Tibial artery (tissue), 4 donors: ENCODE measurements at regions not wholly inside any gene's neighbourhood (a gene's known extent, or its start where the extent isn't known, plus 50 kb on each side); places are given as distances from the start of the nearest gene placed in this dataset.

ENCODE experiments used
- DNase-seq, 2 donors: peaks; one replicate each; pipeline ENCODE4 v3.0.0-alpha.2; 2019
- H3K27ac ChIP-seq, 2 donors: fragments of 200-600 bp; sonication (generic) in 1 of 2; 1 replicate in 1 of 2; 2 replicates in 1 of 2; pipeline ENCODE4 v1.5.1; 2018 to 2019; ENCODE audit warnings: mild to moderate bottlenecking in 1 of 2
- H3K27me3 ChIP-seq, 2 donors: fragments of 200-600 bp; sonication (generic) in 1 of 2; one replicate each; pipeline versions ENCODE4 v1.5.1 to v1.6.0; 2016 to 2019
- H3K36me3 ChIP-seq, 3 donors: fragments of 200-600 bp; sonication (generic) in 2 of 3; one replicate each; pipeline ENCODE4 v1.5.1; 2016 to 2019; ENCODE audit warnings: mild to moderate bottlenecking in 2 of 3
- H3K4me1 ChIP-seq, 4 donors: fragments of 200-600 bp; sonication (generic) in 2 of 4; 1 replicate in 3 of 4; 2 replicates in 1 of 4; pipeline ENCODE4 v1.5.1; 2016 to 2019
- H3K4me3 ChIP-seq, 2 donors: fragments of 200-600 bp; sonication (generic) in 1 of 2; 1 replicate in 1 of 2; 2 replicates in 1 of 2; pipeline ENCODE4 v1.5.1; 2018 to 2019; ENCODE audit warnings: mild to moderate bottlenecking in 2 of 2
- H3K9me3 ChIP-seq, 3 donors: fragments of 200-600 bp; sonication (generic) in 1 of 3; one replicate each; pipeline ENCODE4 v1.5.1; 2016 to 2019
- intact Hi-C: fragments of 100-400 bp; cut with DNase I; formaldehyde crosslinking; loops from one replicate; pipeline ENCODE4 v1.15.0; 2023; ENCODE audit warnings: low total_unique reads
- TF ChIP-seq, protein P1 (sequence below), 2 experiments: fragments of 200-600 bp in 1 of 2; fragments of 450-650 bp in 1 of 2; IDR thresholded peaks; one replicate each; pipeline ENCODE4 v1.5.1; 2017 to 2019; ENCODE audit warnings: antibody characterized with exemption in 2 of 2, mild to moderate bottlenecking in 1 of 2, moderate library complexity in 1 of 2

- Histone ChIP-seq H3K27ac (no peak overlapping the region), H3K4me3 (no peak overlapping the region), H3K36me3 (no peaks in the 10 kb centered on the region), H3K4me1 (no peaks in the 10 kb centered on the region), H3K27me3 (no peaks in the 10 kb centered on the region), H3K9me3 (no peaks in the 10 kb centered on the region)
- intact Hi-C loops: no loop called here
- DNase-seq: no peak
- TF ChIP-seq, protein P1, sequence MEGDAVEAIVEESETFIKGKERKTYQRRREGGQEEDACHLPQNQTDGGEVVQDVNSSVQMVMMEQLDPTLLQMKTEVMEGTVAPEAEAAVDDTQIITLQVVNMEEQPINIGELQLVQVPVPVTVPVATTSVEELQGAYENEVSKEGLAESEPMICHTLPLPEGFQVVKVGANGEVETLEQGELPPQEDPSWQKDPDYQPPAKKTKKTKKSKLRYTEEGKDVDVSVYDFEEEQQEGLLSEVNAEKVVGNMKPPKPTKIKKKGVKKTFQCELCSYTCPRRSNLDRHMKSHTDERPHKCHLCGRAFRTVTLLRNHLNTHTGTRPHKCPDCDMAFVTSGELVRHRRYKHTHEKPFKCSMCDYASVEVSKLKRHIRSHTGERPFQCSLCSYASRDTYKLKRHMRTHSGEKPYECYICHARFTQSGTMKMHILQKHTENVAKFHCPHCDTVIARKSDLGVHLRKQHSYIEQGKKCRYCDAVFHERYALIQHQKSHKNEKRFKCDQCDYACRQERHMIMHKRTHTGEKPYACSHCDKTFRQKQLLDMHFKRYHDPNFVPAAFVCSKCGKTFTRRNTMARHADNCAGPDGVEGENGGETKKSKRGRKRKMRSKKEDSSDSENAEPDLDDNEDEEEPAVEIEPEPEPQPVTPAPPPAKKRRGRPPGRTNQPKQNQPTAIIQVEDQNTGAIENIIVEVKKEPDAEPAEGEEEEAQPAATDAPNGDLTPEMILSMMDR (IDR thresholded peaks at IDR 0.05): no peak
Measured at GRCh38 chr2:158914731-158915130, 53.7 kb upstream of the TANC1 start.

GRCh38 chr2:158917121-158917520, 51.3 kb upstream of the TANC1 start:
- no peaks in the 10 kb centered on the region for H3K9me3 ChIP-seq
- H3K27ac ChIP-seq: no peak overlapping the region

GRCh38 chr2:158918452-158918851, 50.0 kb upstream of the TANC1 start:
- H3K36me3 ChIP-seq: no peaks in the 10 kb centered on the region
- H3K9me3 ChIP-seq: no peaks in the 10 kb centered on the region
- peaks cover 0 to 12% (median 1%) of the 10 kb centered on the region in 4 donors for H3K4me1 ChIP-seq
- intact Hi-C loops: no loop called here
- DNase-seq: no peak
- H3K27ac ChIP-seq: no peak overlapping the region
- H3K4me3 ChIP-seq: no peak overlapping the region
- no peaks in the 10 kb centered on the region for H3K27me3 ChIP-seq
- TF ChIP-seq, protein P1 (IDR thresholded peaks at IDR 0.05): no peak

More at GRCh38 chr2:158917121-158917520, 51.3 kb upstream of the TANC1 start:
- intact Hi-C loops: no loop called here
- H3K4me1 ChIP-seq: no peaks in the 10 kb centered on the region
- no peak overlapping the region for H3K4me3 ChIP-seq
- H3K36me3 ChIP-seq: no peaks in the 10 kb centered on the region
- H3K27me3 ChIP-seq: no peaks in the 10 kb centered on the region
- TF ChIP-seq, protein P1 (IDR thresholded peaks at IDR 0.05): no peak
- no peak for DNase-seq
